Nephron progenitor cell (in vitro differentiated cells): ENCODE measurements at regions not wholly inside any gene's neighbourhood (a gene's known extent, or its start where the extent isn't known, plus 50 kb on each side); places are given as distances from the start of the nearest gene placed in this dataset.

Source experiments
- DNase-seq: peaks from one replicate; pipeline ENCODE4 v3.0.0; 2021
- H3K27ac Mint-ChIP-seq: 2 replicates; pipeline ENCODE4 v1.8.0; 2021; ENCODE audit warnings: mild to moderate bottlenecking, moderate library complexity, mixed read lengths
- H3K27me3 Mint-ChIP-seq: 2 replicates; pipeline ENCODE4 v1.8.0; 2021; ENCODE audit warnings: mild to moderate bottlenecking, low read depth, mixed read lengths; ENCODE audit not compliant: poor library complexity
- H3K36me3 Mint-ChIP-seq: 2 replicates; pipeline ENCODE4 v1.8.0; 2021; ENCODE audit warnings: low read depth, mixed read lengths
- H3K4me1 Mint-ChIP-seq: 2 replicates; pipeline ENCODE4 v1.8.0; 2021; ENCODE audit warnings: mixed read lengths
- H3K4me3 Mint-ChIP-seq: 2 replicates; pipeline ENCODE4 v1.8.0; 2021; ENCODE audit warnings: mild to moderate bottlenecking, moderate library complexity, mixed read lengths
- H3K9me3 Mint-ChIP-seq: 2 replicates; pipeline ENCODE4 v1.8.0; 2021; ENCODE audit warnings: mild to moderate bottlenecking, moderate library complexity, mixed read lengths
- CTCF ChIP-seq: fragments of 200-600 bp; sonication (generic); IDR thresholded peaks from 2 replicates; pipeline ENCODE4 v1.5.0; 2021; ENCODE audit warnings: antibody characterized with exemption

GRCh38 chr1:43057567-43057966, 98.9 kb upstream of the SLC2A1 start:
- DNase-seq = no peak
- Mint-ChIP-seq H3K27ac (no peak overlapping the region), H3K4me1 (peaks cover 61% of the 10 kb centered on the region)

GRCh38 chr1:43056981-43057391, 98.3 kb upstream of the SLC2A1 start:
- no peak overlapping the region for H3K27ac Mint-ChIP-seq
- H3K27me3 Mint-ChIP-seq = peaks cover 5% of the 10 kb centered on the region
- peaks cover 62% of the 10 kb centered on the region for H3K4me1 Mint-ChIP-seq
- H3K4me3 Mint-ChIP-seq = no peak overlapping the region
- TF ChIP-seq CTCF = no peak
- H3K36me3 Mint-ChIP-seq = no peaks in the 10 kb centered on the region
- no peaks in the 10 kb centered on the region for H3K9me3 Mint-ChIP-seq
- DNase-seq = no peak

More at GRCh38 chr1:43057567-43057966, 98.9 kb upstream of the SLC2A1 start:
- H3K27me3 Mint-ChIP-seq = no peaks in the 10 kb centered on the region
- H3K36me3 Mint-ChIP-seq = no peaks in the 10 kb centered on the region
- no peak overlapping the region for H3K4me3 Mint-ChIP-seq
- no peaks in the 10 kb centered on the region for H3K9me3 Mint-ChIP-seq
- no peak for TF ChIP-seq CTCF

- H3K27ac Mint-ChIP-seq = no peak overlapping the region
- no peak overlapping the region for H3K4me3 Mint-ChIP-seq
- H3K36me3 Mint-ChIP-seq = no peaks in the 10 kb centered on the region
- H3K9me3 Mint-ChIP-seq = no peaks in the 10 kb centered on the region
- H3K27me3 Mint-ChIP-seq = peaks cover 5% of the 10 kb centered on the region
- no peak for DNase-seq
- no peak for TF ChIP-seq CTCF
- H3K4me1 Mint-ChIP-seq = peaks cover 67% of the 10 kb centered on the region
Measured at GRCh38 chr1:43056460-43056859, 97.8 kb upstream of the SLC2A1 start.

GRCh38 chr1:43054961-43055360, 96.3 kb upstream of the SLC2A1 start:
- no peaks in the 10 kb centered on the region for H3K36me3 Mint-ChIP-seq
- H3K4me3 Mint-ChIP-seq = no peak overlapping the region
- DNase-seq = no peak
- peaks cover 66% of the 10 kb centered on the region for H3K4me1 Mint-ChIP-seq
- H3K9me3 Mint-ChIP-seq = no peaks in the 10 kb centered on the region
- no peak for TF ChIP-seq CTCF
- H3K27me3 Mint-ChIP-seq = peaks cover 8% of the 10 kb centered on the region
- no peak overlapping the region for H3K27ac Mint-ChIP-seq

- Mint-ChIP-seq H3K4me3 (no peak overlapping the region), H3K27ac (peak overlapping the region; percentile 75), H3K27me3 (peaks cover 8% of the 10 kb centered on the region), H3K36me3 (no peaks in the 10 kb centered on the region), H3K9me3 (no peaks in the 10 kb centered on the region), H3K4me1 (peaks cover 63% of the 10 kb centered on the region)
- TF ChIP-seq CTCF = no peak
- no peak for DNase-seq
Measured at GRCh38 chr1:43052786-43053439, 94.2 kb upstream of the SLC2A1 start.

GRCh38 chr1:43052322-43052721, 93.7 kb upstream of the SLC2A1 start:
- Mint-ChIP-seq H3K27ac (no peak overlapping the region), H3K27me3 (peaks cover 10% of the 10 kb centered on the region), H3K4me3 (no peak overlapping the region), H3K36me3 (no peaks in the 10 kb centered on the region), H3K4me1 (peaks cover 58% of the 10 kb centered on the region), H3K9me3 (no peaks in the 10 kb centered on the region)
- no peak for TF ChIP-seq CTCF
- no peak for DNase-seq
